Stomach (tissue), 4 donors: ENCODE measurements at regions not wholly inside any gene's neighbourhood (a gene's known extent, or its start where the extent isn't known, plus 50 kb on each side); places are given as distances from the start of the nearest gene placed in this dataset.

Experiments
- EP300 ChIP-seq: sonication (generic); formaldehyde crosslinking; IDR thresholded peaks from one replicate; pipeline ENCODE4 v1.6.1; 2017; ENCODE audit warnings: antibody characterized with exemption
- POLR2A ChIP-seq, 4 donors: fragments of 450-650 bp; IDR thresholded peaks; one replicate each; pipeline ENCODE4 v1.6.1; 2016; ENCODE audit warnings: antibody characterized with exemption in 4 of 4, control low read depth in 2 of 4, mild to moderate bottlenecking in 1 of 4, moderate library complexity in 1 of 4
- POLR2AphosphoS5 ChIP-seq, 3 donors: sonication (generic); formaldehyde crosslinking; IDR thresholded peaks; one replicate each; pipeline ENCODE4 v1.6.1; 2016; ENCODE audit warnings: antibody characterized with exemption in 3 of 3
- TF ChIP-seq, protein P1 (sequence below), 7 experiments: fragments of 450-650 bp in 4 of 7; fragments of 200-600 bp in 3 of 7; sonication (generic) in 3 of 7; IDR thresholded peaks; one replicate each; pipeline ENCODE4 v1.5.1; 2016 to 2019; ENCODE audit warnings: antibody characterized with exemption in 7 of 7, control low read depth in 2 of 7, mild to moderate bottlenecking in 1 of 7

DNA sequence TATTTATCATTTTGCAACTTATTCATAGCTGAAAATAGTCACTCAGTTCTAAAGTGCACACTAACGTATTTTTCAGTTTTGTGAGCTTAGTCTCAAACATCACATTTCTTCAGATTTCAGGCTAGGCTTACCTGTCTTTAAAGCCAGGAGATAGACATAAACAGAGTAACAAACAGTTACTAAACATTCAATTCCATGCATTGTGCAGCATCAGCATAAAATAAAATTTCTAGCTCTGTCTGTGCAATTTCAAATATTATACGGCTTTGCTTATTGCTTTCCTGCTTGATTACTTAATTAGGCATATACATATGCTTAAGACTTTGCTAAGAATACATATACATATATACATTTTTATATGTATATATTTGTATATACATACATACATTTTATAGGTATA lies 637.0 kb downstream of the NR4A2 start:
- TF ChIP-seq, protein P1, sequence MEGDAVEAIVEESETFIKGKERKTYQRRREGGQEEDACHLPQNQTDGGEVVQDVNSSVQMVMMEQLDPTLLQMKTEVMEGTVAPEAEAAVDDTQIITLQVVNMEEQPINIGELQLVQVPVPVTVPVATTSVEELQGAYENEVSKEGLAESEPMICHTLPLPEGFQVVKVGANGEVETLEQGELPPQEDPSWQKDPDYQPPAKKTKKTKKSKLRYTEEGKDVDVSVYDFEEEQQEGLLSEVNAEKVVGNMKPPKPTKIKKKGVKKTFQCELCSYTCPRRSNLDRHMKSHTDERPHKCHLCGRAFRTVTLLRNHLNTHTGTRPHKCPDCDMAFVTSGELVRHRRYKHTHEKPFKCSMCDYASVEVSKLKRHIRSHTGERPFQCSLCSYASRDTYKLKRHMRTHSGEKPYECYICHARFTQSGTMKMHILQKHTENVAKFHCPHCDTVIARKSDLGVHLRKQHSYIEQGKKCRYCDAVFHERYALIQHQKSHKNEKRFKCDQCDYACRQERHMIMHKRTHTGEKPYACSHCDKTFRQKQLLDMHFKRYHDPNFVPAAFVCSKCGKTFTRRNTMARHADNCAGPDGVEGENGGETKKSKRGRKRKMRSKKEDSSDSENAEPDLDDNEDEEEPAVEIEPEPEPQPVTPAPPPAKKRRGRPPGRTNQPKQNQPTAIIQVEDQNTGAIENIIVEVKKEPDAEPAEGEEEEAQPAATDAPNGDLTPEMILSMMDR (IDR thresholded peaks at IDR 0.05), result no peak
- TF ChIP-seq POLR2A (IDR thresholded peaks at IDR 0.05), result no peak
- no peak for TF ChIP-seq EP300
- no peak for TF ChIP-seq POLR2AphosphoS5 (IDR thresholded peaks at IDR 0.05)
